ENCODE measurements at regions not wholly inside any gene's neighbourhood (a gene's known extent, or its start where the extent isn't known, plus 50 kb on each side); places are given as distances from the start of the nearest gene placed in this dataset.
A peak's percentile ranks its signal among the peaks of the same experiment; 100 is the strongest.

GRCh38 chr12:24711056-24712008 is 237.6 kb downstream of the BCAT1 start:
- Histone ChIP-seq H3K4me3 (ENCODE audit: low read depth, low read length) (no peak overlapping the region), H3K27me3 (ENCODE audit: control insufficient read depth, insufficient read depth, low read length) (no peaks in the 10 kb centered on the region), H3K36me3 (ENCODE audit: control insufficient read depth, insufficient read depth, low read length) (no peaks in the 10 kb centered on the region)
- DNase-seq (ENCODE audit: low read depth) (no peak), FAIRE-seq (no peak)
- TF ChIP-seq, protein P1, sequence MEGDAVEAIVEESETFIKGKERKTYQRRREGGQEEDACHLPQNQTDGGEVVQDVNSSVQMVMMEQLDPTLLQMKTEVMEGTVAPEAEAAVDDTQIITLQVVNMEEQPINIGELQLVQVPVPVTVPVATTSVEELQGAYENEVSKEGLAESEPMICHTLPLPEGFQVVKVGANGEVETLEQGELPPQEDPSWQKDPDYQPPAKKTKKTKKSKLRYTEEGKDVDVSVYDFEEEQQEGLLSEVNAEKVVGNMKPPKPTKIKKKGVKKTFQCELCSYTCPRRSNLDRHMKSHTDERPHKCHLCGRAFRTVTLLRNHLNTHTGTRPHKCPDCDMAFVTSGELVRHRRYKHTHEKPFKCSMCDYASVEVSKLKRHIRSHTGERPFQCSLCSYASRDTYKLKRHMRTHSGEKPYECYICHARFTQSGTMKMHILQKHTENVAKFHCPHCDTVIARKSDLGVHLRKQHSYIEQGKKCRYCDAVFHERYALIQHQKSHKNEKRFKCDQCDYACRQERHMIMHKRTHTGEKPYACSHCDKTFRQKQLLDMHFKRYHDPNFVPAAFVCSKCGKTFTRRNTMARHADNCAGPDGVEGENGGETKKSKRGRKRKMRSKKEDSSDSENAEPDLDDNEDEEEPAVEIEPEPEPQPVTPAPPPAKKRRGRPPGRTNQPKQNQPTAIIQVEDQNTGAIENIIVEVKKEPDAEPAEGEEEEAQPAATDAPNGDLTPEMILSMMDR (IDR thresholded peaks at IDR 0.05; ENCODE audit: insufficient read depth, low read length, severe bottlenecking): no peak

DNA sequence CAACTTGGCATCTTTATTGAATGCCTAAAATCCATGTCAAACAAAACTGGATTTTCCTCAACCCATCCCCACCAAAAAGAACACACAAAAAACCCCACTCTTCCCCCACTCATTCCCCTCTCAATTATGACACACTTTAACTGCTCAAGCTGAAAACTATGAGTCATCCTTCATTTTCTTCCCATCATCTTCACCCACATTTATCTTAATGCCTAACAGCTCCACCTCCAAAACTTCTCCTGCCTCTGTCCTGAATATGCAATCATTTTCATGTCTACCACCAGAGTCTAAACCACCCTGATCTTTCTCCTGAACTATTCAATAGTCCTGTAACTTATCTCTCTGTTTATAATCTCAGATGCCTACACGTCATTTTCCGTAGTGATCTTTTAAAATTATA is 239.7 kb downstream of the BCAT1 start:
- FAIRE-seq (no peak), DNase-seq (ENCODE audit: low read depth) (peak; percentile 50)
- Histone ChIP-seq H3K27me3 (ENCODE audit: control insufficient read depth, insufficient read depth, low read length) (no peaks in the 10 kb centered on the region), H3K4me3 (ENCODE audit: low read depth, low read length) (no peak overlapping the region), H3K36me3 (ENCODE audit: control insufficient read depth, insufficient read depth, low read length) (no peaks in the 10 kb centered on the region)
- TF ChIP-seq, protein P1 (IDR thresholded peaks at IDR 0.05; ENCODE audit: insufficient read depth, low read length, severe bottlenecking): no peak

- Histone ChIP-seq H3K4me3 (ENCODE audit: low read depth, low read length) (no peak overlapping the region), H3K27me3 (ENCODE audit: control insufficient read depth, insufficient read depth, low read length) (no peaks in the 10 kb centered on the region), H3K36me3 (ENCODE audit: control insufficient read depth, insufficient read depth, low read length) (no peaks in the 10 kb centered on the region)
- FAIRE-seq: peak; percentile 7
- TF ChIP-seq, protein P1 (IDR thresholded peaks at IDR 0.05; ENCODE audit: insufficient read depth, low read length, severe bottlenecking): no peak
- no peak for DNase-seq (ENCODE audit: low read depth)
Measured at GRCh38 chr12:24708718-24709117, 240.2 kb downstream of the BCAT1 start.

- Histone ChIP-seq H3K36me3 (ENCODE audit: control insufficient read depth, insufficient read depth, low read length) (no peaks in the 10 kb centered on the region), H3K4me3 (ENCODE audit: low read depth, low read length) (no peak overlapping the region), H3K27me3 (ENCODE audit: control insufficient read depth, insufficient read depth, low read length) (no peaks in the 10 kb centered on the region)
- TF ChIP-seq, protein P1 (IDR thresholded peaks at IDR 0.05; ENCODE audit: insufficient read depth, low read length, severe bottlenecking): no peak
- DNase-seq (ENCODE audit: low read depth) (no peak), FAIRE-seq (no peak)
Measured at GRCh38 chr12:24708043-24708442, 240.9 kb downstream of the BCAT1 start.

DNA sequence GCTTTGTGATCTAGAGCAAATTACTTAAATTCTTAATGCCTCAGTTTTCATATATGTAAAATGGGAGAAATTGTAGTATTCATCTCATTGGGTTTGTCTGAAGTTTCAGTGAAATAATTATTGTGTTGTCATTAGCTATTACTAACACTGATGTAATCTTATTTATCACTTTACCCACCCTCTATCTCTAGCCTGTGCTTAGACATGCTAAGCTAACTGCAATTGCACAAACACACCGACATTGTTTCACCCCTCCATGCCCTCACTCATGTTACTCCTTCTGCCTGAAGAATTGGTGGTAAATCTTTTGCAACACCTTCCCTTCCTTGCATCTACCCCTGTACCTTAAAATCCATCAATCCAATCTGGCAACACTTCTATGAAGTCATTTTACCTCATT is 241.6 kb downstream of the BCAT1 start:
- DNase-seq (ENCODE audit: low read depth) (peak; percentile 63), FAIRE-seq (no peak)
- no peaks in the 10 kb centered on the region for H3K36me3 ChIP-seq (ENCODE audit: control insufficient read depth, insufficient read depth, low read length)
- H3K27me3 ChIP-seq (ENCODE audit: control insufficient read depth, insufficient read depth, low read length): no peaks in the 10 kb centered on the region
- TF ChIP-seq, protein P1 (IDR thresholded peaks at IDR 0.05; ENCODE audit: insufficient read depth, low read length, severe bottlenecking): no peak
- H3K4me3 ChIP-seq (ENCODE audit: low read depth, low read length): no peak overlapping the region

Data from bronchial epithelial cell (primary cell).